ENCODE measurements at regions not wholly inside any gene's neighbourhood (a gene's known extent, or its start where the extent isn't known, plus 50 kb on each side); places are given as distances from the start of the nearest gene placed in this dataset.

GRCh38 chrX:121949041-121949760 lies 901.8 kb downstream of the GLUD2 start:
- Histone ChIP-seq H3K4me3 (ENCODE audit: low read depth, low read length) (no peak overlapping the region), H3K18ac (ENCODE audit: low read length) (no peak overlapping the region), H3K9ac (ENCODE audit: low read length) (no peak overlapping the region), H2AFZ (ENCODE audit: insufficient read depth, low read length, poor library complexity) (no peak overlapping the region), H3K9me3 (ENCODE audit: insufficient read depth, low read depth, low read length) (no peaks in the 10 kb centered on the region), H3K23ac (ENCODE audit: low read length) (no peak overlapping the region), H2BK5ac (ENCODE audit: low read depth, low read length, poor library complexity) (no peak overlapping the region), H3K27ac (ENCODE audit: low read depth, low read length) (no peak overlapping the region), H3K79me1 (ENCODE audit: low read length) (no peaks in the 10 kb centered on the region), H3K79me2 (ENCODE audit: control insufficient read depth, insufficient read depth, low read length, poor library complexity) (no peaks in the 10 kb centered on the region), H3K27me3 (ENCODE audit: insufficient read depth, low read length) (no peaks in the 10 kb centered on the region), H2AK5ac (ENCODE audit: low read length) (no peak overlapping the region), H2BK120ac (ENCODE audit: insufficient read depth, low read length, poor library complexity) (no peak overlapping the region), H3K4me2 (ENCODE audit: low read length) (no peak overlapping the region), H4K91ac (ENCODE audit: low read depth, low read length) (no peak overlapping the region), H3K4ac (ENCODE audit: low read depth, low read length) (no peak overlapping the region), H4K12ac (ENCODE audit: low read depth, low read length) (no peak overlapping the region), H3K4me1 (ENCODE audit: control insufficient read depth in 1 of 2, insufficient read depth in 2 of 2, low read length in 2 of 2) (no peaks in the 10 kb centered on the region), H3K14ac (ENCODE audit: low read length) (no peak overlapping the region), H4K8ac (ENCODE audit: low read depth, low read length) (no peak overlapping the region), H2BK12ac (ENCODE audit: low read length) (no peak overlapping the region), H3K36me3 (ENCODE audit: control insufficient read depth in 1 of 2, insufficient read depth in 2 of 2, low read length in 2 of 2) (no peaks in the 10 kb centered on the region)
- WGBS (ENCODE audit: extremely low coverage, insufficient coverage, insufficient read length), result no CpG with 5 or more reads among the region's 7 CpGs
- DNase-seq, result no peak

DNA sequence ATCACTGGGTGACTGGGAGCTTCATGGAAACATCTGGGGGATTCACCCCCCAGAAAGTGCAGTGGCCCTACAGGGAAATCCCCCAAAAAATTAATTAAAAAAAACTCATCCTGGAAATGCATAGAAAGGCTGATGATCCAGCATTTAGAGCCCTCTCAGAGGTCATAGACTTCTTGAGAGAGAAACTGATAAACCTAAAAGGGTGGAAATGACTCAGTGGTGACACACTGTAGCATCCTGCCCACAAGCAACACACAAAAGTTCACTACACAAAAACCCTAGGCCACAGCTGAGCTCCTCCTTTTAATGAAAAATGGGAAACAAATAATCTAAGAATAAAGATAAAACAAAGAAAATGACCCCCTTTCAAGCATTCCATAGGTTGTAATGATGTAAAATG lies 911.5 kb downstream of the GLUD2 start:
- H3K9me3 ChIP-seq (ENCODE audit: insufficient read depth, low read depth, low read length), result no peaks in the 10 kb centered on the region
- no peak overlapping the region for H2AK5ac ChIP-seq (ENCODE audit: low read length)
- H3K4me2 ChIP-seq (ENCODE audit: low read length), result no peak overlapping the region
- no peak overlapping the region for H4K91ac ChIP-seq (ENCODE audit: low read depth, low read length)
- no peak overlapping the region for H3K18ac ChIP-seq (ENCODE audit: low read length)
- H3K36me3 ChIP-seq (ENCODE audit: control insufficient read depth in 1 of 2, insufficient read depth in 2 of 2, low read length in 2 of 2), result no peaks in the 10 kb centered on the region
- H3K79me1 ChIP-seq (ENCODE audit: low read length), result no peaks in the 10 kb centered on the region
- no peaks in the 10 kb centered on the region for H3K4me1 ChIP-seq (ENCODE audit: control insufficient read depth in 1 of 2, insufficient read depth in 2 of 2, low read length in 2 of 2)
- no peaks in the 10 kb centered on the region for H3K27me3 ChIP-seq (ENCODE audit: insufficient read depth, low read length)
- no peak for DNase-seq
- no peak overlapping the region for H3K4me3 ChIP-seq (ENCODE audit: low read depth, low read length)
- no peaks in the 10 kb centered on the region for H3K79me2 ChIP-seq (ENCODE audit: control insufficient read depth, insufficient read depth, low read length, poor library complexity)
- H3K9ac ChIP-seq (ENCODE audit: low read length), result no peak overlapping the region
- H3K27ac ChIP-seq (ENCODE audit: low read depth, low read length), result no peak overlapping the region
- H4K12ac ChIP-seq (ENCODE audit: low read depth, low read length), result no peak overlapping the region
- H3K14ac ChIP-seq (ENCODE audit: low read length), result no peak overlapping the region
- no peak overlapping the region for H2BK120ac ChIP-seq (ENCODE audit: insufficient read depth, low read length, poor library complexity)
- H2BK12ac ChIP-seq (ENCODE audit: low read length), result no peak overlapping the region
- H2AFZ ChIP-seq (ENCODE audit: insufficient read depth, low read length, poor library complexity), result no peak overlapping the region
- H2BK5ac ChIP-seq (ENCODE audit: low read depth, low read length, poor library complexity), result no peak overlapping the region
- no peak overlapping the region for H4K8ac ChIP-seq (ENCODE audit: low read depth, low read length)
- H3K4ac ChIP-seq (ENCODE audit: low read depth, low read length), result no peak overlapping the region
- no peak overlapping the region for H3K23ac ChIP-seq (ENCODE audit: low read length)

GRCh38 chrX:121975671-121976070 lies 928.3 kb downstream of the GLUD2 start:
- H4K8ac ChIP-seq (ENCODE audit: low read depth, low read length), result no peak overlapping the region
- H3K4me2 ChIP-seq (ENCODE audit: low read length), result no peak overlapping the region
- H3K27ac ChIP-seq (ENCODE audit: low read depth, low read length), result no peak overlapping the region
- H2BK12ac ChIP-seq (ENCODE audit: low read length), result no peak overlapping the region
- no CpG with 5 or more reads among the region's 2 CpGs for WGBS (ENCODE audit: extremely low coverage, insufficient coverage, insufficient read length)
- no peak overlapping the region for H2AK5ac ChIP-seq (ENCODE audit: low read length)
- no peak overlapping the region for H3K4ac ChIP-seq (ENCODE audit: low read depth, low read length)
- H3K14ac ChIP-seq (ENCODE audit: low read length), result no peak overlapping the region
- no peaks in the 10 kb centered on the region for H3K9me3 ChIP-seq (ENCODE audit: insufficient read depth, low read depth, low read length)
- H2AFZ ChIP-seq (ENCODE audit: insufficient read depth, low read length, poor library complexity), result no peak overlapping the region
- no peak overlapping the region for H4K12ac ChIP-seq (ENCODE audit: low read depth, low read length)
- no peak for DNase-seq
- no peak overlapping the region for H3K23ac ChIP-seq (ENCODE audit: low read length)
- H3K4me1 ChIP-seq (ENCODE audit: control insufficient read depth in 1 of 2, insufficient read depth in 2 of 2, low read length in 2 of 2), result no peaks in the 10 kb centered on the region
- H3K18ac ChIP-seq (ENCODE audit: low read length), result no peak overlapping the region
- no peak overlapping the region for H2BK5ac ChIP-seq (ENCODE audit: low read depth, low read length, poor library complexity)
- H4K91ac ChIP-seq (ENCODE audit: low read depth, low read length), result no peak overlapping the region
- H3K9ac ChIP-seq (ENCODE audit: low read length), result no peak overlapping the region
- no peak overlapping the region for H3K4me3 ChIP-seq (ENCODE audit: low read depth, low read length)
- no peak overlapping the region for H2BK120ac ChIP-seq (ENCODE audit: insufficient read depth, low read length, poor library complexity)
- H3K79me1 ChIP-seq (ENCODE audit: low read length), result no peaks in the 10 kb centered on the region
- no peaks in the 10 kb centered on the region for H3K36me3 ChIP-seq (ENCODE audit: control insufficient read depth in 1 of 2, insufficient read depth in 2 of 2, low read length in 2 of 2)
- H3K79me2 ChIP-seq (ENCODE audit: control insufficient read depth, insufficient read depth, low read length, poor library complexity), result no peaks in the 10 kb centered on the region
- H3K27me3 ChIP-seq (ENCODE audit: insufficient read depth, low read length), result no peaks in the 10 kb centered on the region

- no peak overlapping the region for H2BK5ac ChIP-seq (ENCODE audit: low read depth, low read length, poor library complexity)
- H3K79me2 ChIP-seq (ENCODE audit: control insufficient read depth, insufficient read depth, low read length, poor library complexity), result no peaks in the 10 kb centered on the region
- H3K4me3 ChIP-seq (ENCODE audit: low read depth, low read length), result no peak overlapping the region
- H4K12ac ChIP-seq (ENCODE audit: low read depth, low read length), result no peak overlapping the region
- H3K14ac ChIP-seq (ENCODE audit: low read length), result no peak overlapping the region
- H3K4me1 ChIP-seq (ENCODE audit: control insufficient read depth in 1 of 2, insufficient read depth in 2 of 2, low read length in 2 of 2), result no peaks in the 10 kb centered on the region
- H3K23ac ChIP-seq (ENCODE audit: low read length), result no peak overlapping the region
- H2AFZ ChIP-seq (ENCODE audit: insufficient read depth, low read length, poor library complexity), result no peak overlapping the region
- H4K8ac ChIP-seq (ENCODE audit: low read depth, low read length), result no peak overlapping the region
- no peak overlapping the region for H3K27ac ChIP-seq (ENCODE audit: low read depth, low read length)
- no peak overlapping the region for H3K4ac ChIP-seq (ENCODE audit: low read depth, low read length)
- DNase-seq, result no peak
- no peak overlapping the region for H3K4me2 ChIP-seq (ENCODE audit: low read length)
- no peaks in the 10 kb centered on the region for H3K27me3 ChIP-seq (ENCODE audit: insufficient read depth, low read length)
- WGBS (ENCODE audit: extremely low coverage, insufficient coverage, insufficient read length), result no CpG with 5 or more reads among the region's 1 CpG
- no peaks in the 10 kb centered on the region for H3K36me3 ChIP-seq (ENCODE audit: control insufficient read depth in 1 of 2, insufficient read depth in 2 of 2, low read length in 2 of 2)
- H3K18ac ChIP-seq (ENCODE audit: low read length), result no peak overlapping the region
- no peak overlapping the region for H2BK12ac ChIP-seq (ENCODE audit: low read length)
- no peaks in the 10 kb centered on the region for H3K9me3 ChIP-seq (ENCODE audit: insufficient read depth, low read depth, low read length)
- no peak overlapping the region for H2BK120ac ChIP-seq (ENCODE audit: insufficient read depth, low read length, poor library complexity)
- H2AK5ac ChIP-seq (ENCODE audit: low read length), result no peak overlapping the region
- H4K91ac ChIP-seq (ENCODE audit: low read depth, low read length), result no peak overlapping the region
- H3K79me1 ChIP-seq (ENCODE audit: low read length), result no peaks in the 10 kb centered on the region
- H3K9ac ChIP-seq (ENCODE audit: low read length), result no peak overlapping the region
Observed at GRCh38 chrX:121987163-121987562, 939.8 kb downstream of the GLUD2 start.
